HL-60 (cell line): ENCODE measurements at regions not wholly inside any gene's neighbourhood (a gene's known extent, or its start where the extent isn't known, plus 50 kb on each side); places are given as distances from the start of the nearest gene placed in this dataset.

Experiments used
- DNase-seq, 2 experiments: peaks; one replicate each; pipeline ENCODE4 v3.0.0-alpha.2; 2010 to 2020; ENCODE audit warnings: low read depth in 1 of 2, low spot score in 1 of 2
- H3K27ac ChIP-seq: fragments of 250-450 bp; sonication (Bioruptor Pico); replicated peaks from 2 replicates; pipeline ENCODE4 v1.5.1; 2020; ENCODE audit warnings: mild to moderate bottlenecking, moderate library complexity
- H3K27me3 ChIP-seq: fragments of 250-450 bp; sonication (Bioruptor Pico); 2 replicates; pipeline ENCODE4 v1.5.1; 2021; ENCODE audit warnings: mild to moderate bottlenecking, moderate library complexity; ENCODE audit not compliant: insufficient read depth, poor library complexity, severe bottlenecking
- H3K4me3 ChIP-seq: replicated peaks from 2 replicates; pipeline ENCODE4 v1.5.1; 2011; ENCODE audit warnings: mild to moderate bottlenecking, control low read depth, low read length; ENCODE audit not compliant: insufficient read depth
- CTCF ChIP-seq: IDR thresholded peaks from one replicate; pipeline ENCODE4 v1.5.1; 2011; ENCODE audit warnings: low read length, control low read depth, inconsistent platforms; ENCODE audit not compliant: insufficient read depth
- GABPA ChIP-seq: IDR thresholded peaks from 2 replicates; pipeline ENCODE4 v1.6.1; 2012; ENCODE audit warnings: low read depth
- POLR2AphosphoS5 ChIP-seq: IDR thresholded peaks from 2 replicates; pipeline ENCODE4 v1.6.1; 2012; ENCODE audit warnings: low read depth
- REST ChIP-seq: IDR thresholded peaks from 2 replicates; pipeline ENCODE4 v1.6.1; 2012; ENCODE audit warnings: low read depth; ENCODE audit not compliant: insufficient replicate concordance
- SPI1 ChIP-seq: IDR thresholded peaks from 2 replicates; pipeline ENCODE4 v1.6.1; 2012; ENCODE audit warnings: low read depth, mild to moderate bottlenecking, borderline replicate concordance

- no peak overlapping the region for H3K27ac ChIP-seq
- no peak for TF ChIP-seq GABPA
- TF ChIP-seq SPI1, result no peak
- no peak for TF ChIP-seq CTCF
- TF ChIP-seq REST, result no peak
- no peak for TF ChIP-seq POLR2AphosphoS5
- H3K4me3 ChIP-seq, result no peak overlapping the region
- H3K27me3 ChIP-seq, result no peaks in the 10 kb centered on the region
- no peak for DNase-seq
Observed at GRCh38 chr2:234730066-234730640, 221.7 kb upstream of the SH3BP4 start.

- no peak for TF ChIP-seq POLR2AphosphoS5
- TF ChIP-seq CTCF, result no peak
- TF ChIP-seq REST, result no peak
- TF ChIP-seq SPI1, result no peak
- no peak overlapping the region for H3K27ac ChIP-seq
- H3K4me3 ChIP-seq, result no peak overlapping the region
- H3K27me3 ChIP-seq, result no peaks in the 10 kb centered on the region
- no peak for DNase-seq
Observed at GRCh38 chr2:234725528-234726264, 226.1 kb upstream of the SH3BP4 start.

- DNase-seq, result no peak
- H3K27me3 ChIP-seq, result no peaks in the 10 kb centered on the region
- TF ChIP-seq GABPA (no peak), CTCF (no peak), REST (no peak), POLR2AphosphoS5 (no peak), SPI1 (no peak)
- H3K27ac ChIP-seq, result no peak overlapping the region
- H3K4me3 ChIP-seq, result no peak overlapping the region
Observed at GRCh38 chr2:234724850-234725249, 227.0 kb upstream of the SH3BP4 start.
